Common myeloid progenitor, CD34-positive (primary cell): ENCODE measurements at regions not wholly inside any gene's neighbourhood (a gene's known extent, or its start where the extent isn't known, plus 50 kb on each side); places are given as distances from the start of the nearest gene placed in this dataset.
"Not testable (repeated sequence)": the region's sequence is repeated elsewhere in the genome, so short reads cannot be mapped to it uniquely, and the experiment has no call there.

ENCODE experiments used
- CTCF ChIA-PET: fragments of 350-600 bp; sonication (Branson Sonifier 250); formaldehyde crosslinking; loops from one replicate; lab custom pipeline; 2021; ENCODE audit warnings: antibody characterized with exemption; lab: Charles Lee
- POLR2A ChIA-PET: fragments of 350-600 bp; sonication (Branson Sonifier 250); formaldehyde crosslinking; loops from one replicate; lab custom pipeline; 2021; ENCODE audit warnings: antibody characterized with exemption; lab: Charles Lee
- DNase-seq, 3 donors: peaks; one replicate each; pipeline versions ENCODE4 v3.0.0 to v3.0.0-alpha.2; 2013
- H3K27ac ChIP-seq, 2 experiments: 1 replicate in 1 of 2; 2 replicates in 1 of 2; pipeline ENCODE4 v1.7.0; 2013; ENCODE audit warnings: inconsistent platforms in 2 of 2, low read length in 2 of 2, mild to moderate bottlenecking in 2 of 2, low read depth in 1 of 2, moderate library complexity in 1 of 2; ENCODE audit not compliant: severe bottlenecking in 2 of 2, insufficient read depth in 1 of 2, poor library complexity in 1 of 2
- H3K27me3 ChIP-seq, 5 experiments: replicated peaks in 2 of 5; 1 replicate in 3 of 5; 2 replicates in 2 of 5; pipeline versions ENCODE4 v1.6.1 to v1.7.0; 2013; ENCODE audit warnings: low read length in 4 of 5, mild to moderate bottlenecking in 2 of 5, moderate library complexity in 2 of 5, inconsistent platforms in 1 of 5; ENCODE audit not compliant: insufficient read depth in 5 of 5, control insufficient read depth in 4 of 5
- H3K36me3 ChIP-seq, 4 experiments: 1 replicate in 2 of 4; 2 replicates in 2 of 4; pipeline versions ENCODE4 v1.6.1 to v1.7.0; 2013; ENCODE audit warnings: low read length in 3 of 4, control low read depth in 1 of 4, mild to moderate bottlenecking in 1 of 4; ENCODE audit not compliant: control insufficient read depth in 4 of 4, insufficient read depth in 4 of 4
- H3K4me1 ChIP-seq, 4 experiments: 1 replicate in 3 of 4; 2 replicates in 1 of 4; pipeline versions ENCODE4 v1.6.1 to v1.7.1; 2013; ENCODE audit warnings: low read length in 3 of 4, mild to moderate bottlenecking in 3 of 4, control low read depth in 1 of 4, inconsistent platforms in 1 of 4, moderate library complexity in 1 of 4; ENCODE audit not compliant: control insufficient read depth in 4 of 4, insufficient read depth in 4 of 4; ENCODE audit errors: control extremely low read depth in 1 of 4
- H3K4me3 ChIP-seq, 7 experiments: 1 replicate in 4 of 7; 2 replicates in 3 of 7; pipeline versions ENCODE4 v1.5.1 to v1.7.0; 2013; ENCODE audit warnings: mild to moderate bottlenecking in 7 of 7, low read length in 6 of 7, moderate library complexity in 6 of 7, inconsistent platforms in 2 of 7, low read depth in 2 of 7, control low read depth in 1 of 7; ENCODE audit not compliant: insufficient read depth in 4 of 7, control insufficient read depth in 1 of 7; ENCODE audit errors: extremely low read depth in 1 of 7
- H3K9me3 ChIP-seq, 5 experiments: 1 replicate in 4 of 5; 2 replicates in 1 of 5; pipeline versions ENCODE4 v1.6.1 to v1.7.1; 2013; ENCODE audit warnings: low read length in 4 of 5, mild to moderate bottlenecking in 2 of 5, inconsistent platforms in 1 of 5, low read depth in 1 of 5, moderate library complexity in 1 of 5; ENCODE audit not compliant: control insufficient read depth in 4 of 5, insufficient read depth in 2 of 5; ENCODE audit errors: control extremely low read depth in 1 of 5
- WGBS: methylation state at CpG from one replicate; pipeline ENCODE4 v1.1.5; 2013; ENCODE audit not compliant: insufficient coverage; 5-methylcytosine and 5-hydroxymethylcytosine counted together

- Histone ChIP-seq H3K9me3 (no peaks in the 10 kb centered on the region), H3K4me1 (no peaks in the 10 kb centered on the region), H3K4me3 (no peak overlapping the region), H3K27ac (no peak overlapping the region), H3K27me3 (no peaks in the 10 kb centered on the region), H3K36me3 (no peaks in the 10 kb centered on the region)
- ChIA-PET CTCF (no interaction called here), POLR2A (no interaction called here)
- no peak for DNase-seq
- 93% methylated on average over 3 of the region's 4 CpGs for WGBS
Measured at GRCh38 chr3:171524921-171525310, 64.7 kb upstream of the TNIK start.

- no peaks in the 10 kb centered on the region for H3K4me1 ChIP-seq
- ChIA-PET CTCF (no interaction called here), POLR2A (no interaction called here)
- H3K36me3 ChIP-seq: no peaks in the 10 kb centered on the region
- H3K27me3 ChIP-seq: no peaks in the 10 kb centered on the region
- H3K27ac ChIP-seq: no peak overlapping the region
- no peaks in the 10 kb centered on the region for H3K9me3 ChIP-seq
- no peak overlapping the region for H3K4me3 ChIP-seq
- WGBS: 100% methylated on average over 1 of the region's 4 CpGs
- no peak for DNase-seq
Measured at GRCh38 chr3:171522651-171523050, 62.4 kb upstream of the TNIK start.

DNA sequence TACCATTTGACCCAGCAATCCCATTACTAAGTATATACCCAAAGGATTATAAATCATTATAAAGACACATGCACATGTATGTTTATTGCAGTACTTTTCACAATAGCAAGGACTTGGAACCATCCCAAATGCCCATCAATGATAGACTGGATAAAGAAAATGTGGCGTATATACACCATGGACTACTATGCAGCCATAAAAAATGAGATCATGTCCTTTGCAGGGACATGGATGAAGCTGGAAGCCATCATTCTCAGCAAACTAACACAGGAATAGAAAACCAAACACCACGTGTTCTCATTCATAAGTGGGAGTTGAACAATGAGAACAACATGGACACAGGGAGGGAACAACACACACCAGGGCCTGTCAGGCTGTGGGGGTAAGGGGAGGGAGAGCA, 59.2 kb upstream of the TNIK start:
- CTCF ChIA-PET, POLR2A ChIA-PET, H3K27me3 ChIP-seq, H3K27ac ChIP-seq, DNase-seq, H3K9me3 ChIP-seq, H3K36me3 ChIP-seq, H3K4me1 ChIP-seq, H3K4me3 ChIP-seq: not testable (repeated sequence)
- 100% methylated on average over 2 of the region's 2 CpGs for WGBS

DNA sequence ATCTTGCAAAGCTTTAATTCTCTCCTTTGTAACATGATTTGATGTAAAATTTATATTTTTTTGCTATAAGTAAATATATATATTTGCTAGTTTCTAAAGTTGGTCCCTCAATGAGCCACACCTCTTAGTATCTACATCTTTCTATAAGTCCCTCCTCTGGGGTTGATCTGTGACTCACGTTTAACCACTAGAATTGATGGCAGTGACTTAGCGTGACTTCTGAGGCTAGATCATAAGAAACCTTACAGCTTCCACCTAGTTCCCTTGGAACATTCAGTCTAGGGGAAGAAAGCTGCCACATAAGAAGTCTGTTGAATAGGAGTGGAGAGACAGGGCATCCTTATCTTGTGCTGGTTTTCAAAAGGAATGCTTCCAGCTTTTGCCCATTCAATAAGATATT, 56.6 kb upstream of the TNIK start:
- ChIA-PET POLR2A (no interaction called here), CTCF (interaction anchor here (0.7 to 1.2 kb wide), 2 partner anchors 16 to 354 kb away, joined by 3 read pairs; no protein-coding TSS in a partner anchor)
- Histone ChIP-seq H3K9me3 (no peaks in the 10 kb centered on the region), H3K4me1 (no peaks in the 10 kb centered on the region), H3K27me3 (no peaks in the 10 kb centered on the region), H3K4me3 (no peak overlapping the region), H3K36me3 (no peaks in the 10 kb centered on the region), H3K27ac (no peak overlapping the region)
- peak in 1 of 3 donors; percentile 12 for DNase-seq
- 83% methylated on average over 2 of the region's 2 CpGs for WGBS

DNA sequence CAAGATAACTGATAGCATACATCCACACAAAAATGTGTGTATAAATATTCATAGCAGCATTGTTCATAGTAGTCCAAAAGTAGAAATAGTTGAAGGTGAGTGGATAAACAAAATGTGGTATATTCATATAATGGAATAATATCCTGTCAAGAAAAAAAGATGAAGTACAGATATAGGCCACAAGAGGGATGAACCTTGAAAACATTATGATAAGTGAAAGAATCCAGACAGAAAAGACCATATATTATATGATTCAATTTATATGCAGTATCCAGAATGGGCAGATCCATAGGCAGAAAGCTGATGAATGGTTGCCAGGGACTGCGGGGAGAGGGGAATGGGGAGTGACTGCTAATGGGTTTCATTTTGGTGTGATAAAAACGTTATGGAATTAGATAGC, 54.3 kb upstream of the TNIK start:
- Histone ChIP-seq H3K4me3 (no peak overlapping the region), H3K27ac (no peak overlapping the region), H3K27me3 (no peaks in the 10 kb centered on the region), H3K36me3 (no peaks in the 10 kb centered on the region), H3K4me1 (no peaks in the 10 kb centered on the region), H3K9me3 (no peaks in the 10 kb centered on the region)
- no CpG with 5 or more reads among the region's 2 CpGs for WGBS
- DNase-seq: no peak
- ChIA-PET CTCF (no interaction called here), POLR2A (no interaction called here)

DNA sequence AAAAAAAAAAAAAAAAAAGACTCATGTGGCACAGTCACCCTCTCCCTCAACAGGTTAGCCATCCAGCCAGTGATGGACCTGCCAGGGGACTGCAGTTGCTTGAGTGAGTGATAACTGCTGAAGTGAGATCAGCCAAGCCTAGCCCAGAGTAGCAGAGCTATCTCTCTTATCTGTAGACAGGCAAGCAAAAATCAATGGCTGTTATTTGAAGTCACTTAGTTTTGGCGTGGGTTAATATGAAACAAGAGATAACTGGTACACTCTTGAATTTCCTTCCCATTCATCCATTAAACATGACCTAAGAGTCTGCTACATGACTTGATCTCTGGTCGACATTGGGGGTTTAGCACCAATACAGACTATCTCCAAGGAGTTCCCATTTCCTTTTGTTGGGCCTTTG, 51.2 kb upstream of the TNIK start:
- Histone ChIP-seq H3K27ac (no peak overlapping the region), H3K4me3 (no peak overlapping the region), H3K4me1 (no peaks in the 10 kb centered on the region), H3K9me3 (no peaks in the 10 kb centered on the region), H3K27me3 (no peaks in the 10 kb centered on the region), H3K36me3 (no peaks in the 10 kb centered on the region)
- POLR2A ChIA-PET: no interaction called here
- CTCF ChIA-PET: no interaction called here
- DNase-seq: no peak
- WGBS: 100% methylated on average over 1 of the region's 2 CpGs
